Activated CD8-positive, alpha-beta memory T cell treated with anti-CD3 and anti-CD28 coated beads, Interleukin-2, amount 50 U/mL, for 24 hours (primary cell): ENCODE measurements at regions not wholly inside any gene's neighbourhood (a gene's known extent, or its start where the extent isn't known, plus 50 kb on each side); places are given as distances from the start of the nearest gene placed in this dataset.

Experiments
- DNase-seq: peaks from one replicate; pipeline ENCODE4 v3.0.0-alpha.2; 2020; ENCODE audit errors: extremely low read depth

- DNase-seq: no peak
These were observed 517.7 kb upstream of the MYT1L start for GRCh38 chr2:2848621-2849333.

- no peak for DNase-seq
These were observed 517.1 kb upstream of the MYT1L start for GRCh38 chr2:2848198-2848597.

- DNase-seq: no peak
These were observed 516.2 kb upstream of the MYT1L start for GRCh38 chr2:2847209-2847676.

- no peak for DNase-seq
These were observed 515.5 kb upstream of the MYT1L start for GRCh38 chr2:2846332-2847208.

GRCh38 chr2:2845806-2846315 is 514.8 kb upstream of the MYT1L start:
- no peak for DNase-seq

- no peak for DNase-seq
These were observed 514.2 kb upstream of the MYT1L start for GRCh38 chr2:2845267-2845666.

GRCh38 chr2:2843969-2844548 is 513.0 kb upstream of the MYT1L start:
- DNase-seq: no peak

GRCh38 chr2:2842466-2842865 is 511.4 kb upstream of the MYT1L start:
- DNase-seq: no peak

- no peak for DNase-seq
These were observed 509.7 kb upstream of the MYT1L start for GRCh38 chr2:2840681-2841300.

- DNase-seq: no peak
These were observed 508.9 kb upstream of the MYT1L start for GRCh38 chr2:2839782-2840531.

GRCh38 chr2:2839393-2839781 is 508.3 kb upstream of the MYT1L start:
- DNase-seq: no peak

GRCh38 chr2:2838548-2838845 is 507.4 kb upstream of the MYT1L start:
- DNase-seq: no peak

GRCh38 chr2:2837746-2838547 is 506.9 kb upstream of the MYT1L start:
- DNase-seq: no peak

- DNase-seq: no peak
These were observed 505.4 kb upstream of the MYT1L start for GRCh38 chr2:2836343-2837070.

GRCh38 chr2:2834516-2835254 is 503.6 kb upstream of the MYT1L start:
- DNase-seq: no peak

- no peak for DNase-seq
These were observed 503.0 kb upstream of the MYT1L start for GRCh38 chr2:2834105-2834504.

GRCh38 chr2:2832657-2833056 is 501.6 kb upstream of the MYT1L start:
- no peak for DNase-seq

- DNase-seq: no peak
These were observed 500.6 kb upstream of the MYT1L start for GRCh38 chr2:2831633-2832032.

GRCh38 chr2:2830576-2830975 is 499.5 kb upstream of the MYT1L start:
- DNase-seq: no peak
